K562 (cell line): ENCODE measurements at regions not wholly inside any gene's neighbourhood (a gene's known extent, or its start where the extent isn't known, plus 50 kb on each side); places are given as distances from the start of the nearest gene placed in this dataset.
"Not testable (repeated sequence)": the region's sequence is repeated elsewhere in the genome, so short reads cannot be mapped to it uniquely, and the experiment has no call there.

Experiments used
- ATAC-seq: fragments of 200-7000 bp; cut with Tn5 transposase; 3 replicates; pipeline ENCODE4 v1.9.1; 2020; ENCODE audit warnings: moderate library complexity
- BruUV-seq: library from RNA; stranded (reverse); fragments of 400-500 nt; replicated peaks from 2 replicates; lab custom pipeline; 2021; lab: Mats Ljungman, UMichigan
- CTCF ChIA-PET: fragments of 300-600 bp; formaldehyde crosslinking; extraction: SDS; loops from one replicate; lab custom pipeline; 2021; ENCODE audit warnings: low intra/inter-chr PET ratio; lab: Yijun Ruan, JAX
- POLR2A ChIA-PET: fragments of 300-600, 350-650 bp; sonication (Branson Sonifier 250); formaldehyde crosslinking; extraction: SDS; loops from one replicate; lab custom pipeline; 2021; ENCODE audit warnings: antibody characterized with exemption, inconsistent platforms; lab: Yijun Ruan, JAX
- DNase-seq, 4 experiments: peaks; one replicate each; pipeline versions ENCODE4 v3.0.0 to v3.0.0-alpha.2; 2011 to 2018; ENCODE audit warnings: low spot score in 3 of 4, mixed read lengths in 3 of 4; ENCODE audit errors: extremely low read depth in 1 of 4
- FAIRE-seq: peaks from 2 replicates; lab custom pipeline; 2011; peaks lifted over from hg19 to GRCh38; lab: Jason Lieb, UNC
- H2AFZ ChIP-seq: 2 replicates; pipeline ENCODE4 v1.6.0; 2011; ENCODE audit warnings: low read depth, low read length, control low read depth, inconsistent platforms
- H3K27ac ChIP-seq: fragments of 200-600 bp; 3 replicates; pipeline ENCODE4 v1.8.0; 2011; ENCODE audit warnings: low read depth, mild to moderate bottlenecking, control low read depth, inconsistent platforms, low read length, moderate library complexity, mixed read lengths; ENCODE audit errors: extremely low read depth
- H3K27me3 ChIP-seq, 2 experiments: fragments of 300-600 bp in 1 of 2; 2 replicates in 1 of 2; 3 replicates in 1 of 2; pipeline versions ENCODE4 v1.6.0 to v1.8.0; 2011; ENCODE audit warnings: inconsistent platforms in 2 of 2, low read length in 2 of 2, mild to moderate bottlenecking in 1 of 2, mixed read lengths in 1 of 2, moderate library complexity in 1 of 2; ENCODE audit not compliant: control insufficient read depth in 2 of 2, insufficient read depth in 2 of 2
- H3K36me3 ChIP-seq: fragments of 300-600 bp; 3 replicates; pipeline ENCODE4 v1.8.0; 2011; ENCODE audit warnings: mild to moderate bottlenecking, low read length, inconsistent platforms; ENCODE audit not compliant: control insufficient read depth, insufficient read depth
- H3K4me1 ChIP-seq, 2 experiments: fragments of 200-600 bp in 1 of 2; replicated peaks in 1 of 2; 2 replicates in 1 of 2; 3 replicates in 1 of 2; pipeline versions ENCODE4 v1.5.1 to v1.8.0; 2011; ENCODE audit warnings: inconsistent platforms in 2 of 2, low read length in 2 of 2, mild to moderate bottlenecking in 1 of 2, mixed read lengths in 1 of 2, moderate library complexity in 1 of 2; ENCODE audit not compliant: control insufficient read depth in 2 of 2, insufficient read depth in 2 of 2
- H3K4me2 ChIP-seq: 2 replicates; pipeline ENCODE4 v1.6.1; 2011; ENCODE audit warnings: low read length, control low read depth, inconsistent platforms, mixed read lengths; ENCODE audit not compliant: insufficient read depth
- H3K4me3 ChIP-seq: fragments of 200-600 bp; sonication (generic), shearing (Covaris generic); 2 replicates; pipeline ENCODE4 v1.5.1; 2016; ENCODE audit warnings: control low read depth, inconsistent platforms
- H3K79me2 ChIP-seq: fragments of 200-600 bp; 3 replicates; pipeline ENCODE4 v1.8.0; 2011; ENCODE audit warnings: low read length, inconsistent platforms; ENCODE audit not compliant: control insufficient read depth, insufficient read depth
- H3K9ac ChIP-seq, 2 experiments: 2 replicates each; pipeline versions ENCODE4 v1.6.0 to v1.6.1; 2011; ENCODE audit warnings: low read depth in 2 of 2, low read length in 2 of 2, control low read depth in 1 of 2, inconsistent platforms in 1 of 2, mild to moderate bottlenecking in 1 of 2, mixed read lengths in 1 of 2; ENCODE audit not compliant: insufficient read depth in 1 of 2
- H3K9me1 ChIP-seq: one replicate; pipeline ENCODE4 v1.6.0; 2011; ENCODE audit warnings: inconsistent platforms, mild to moderate bottlenecking, low read length, moderate library complexity; ENCODE audit not compliant: control insufficient read depth, insufficient read depth
- H3K9me3 ChIP-seq: replicated peaks from 2 replicates; pipeline ENCODE4 v1.5.1; 2011; ENCODE audit warnings: low read depth, low read length, inconsistent platforms; ENCODE audit not compliant: control insufficient read depth, insufficient read depth
- H4K20me1 ChIP-seq: replicated peaks from 2 replicates; pipeline ENCODE4 v1.6.1; 2011; ENCODE audit warnings: low read length, inconsistent platforms, mixed read lengths; ENCODE audit not compliant: control insufficient read depth, insufficient read depth
- ZNF263 ChIP-seq: sonication (generic); formaldehyde crosslinking; IDR thresholded peaks from 2 replicates; pipeline ENCODE4 v1.8.0; 2022; ENCODE audit warnings: mild to moderate bottlenecking, missing genetic modification reagents, borderline replicate concordance
- WGBS: fragments of 100-300 bp; shearing (Covaris generic); methylation state at CpG from one replicate; pipeline ENCODE4 v1.1.6; 2016; ENCODE audit warnings: low coverage, mixed read lengths; ENCODE audit not compliant: insufficient coverage; ENCODE audit errors: missing lambda C conversion rate; 5-methylcytosine and 5-hydroxymethylcytosine counted together
- in situ Hi-C: fragments of 300-500 bp; cut with MboI; formaldehyde crosslinking; loops from 4 replicates; pipeline ENCODE4 v1.15.0; 2018; ENCODE audit warnings: inconsistent platforms, mixed read lengths
- intact Hi-C: fragments of 100-400 bp; cut with micrococcal nuclease; formaldehyde crosslinking; loops from 2 replicates; pipeline ENCODE4 v1.14.2; 2022
- TF ChIP-seq, protein P1 (sequence below): fragments of 150-350 bp; conservative IDR thresholded peaks from 2 replicates; pipeline ENCODE4 v1.6.1; 2014; ENCODE audit warnings: low read length
- TF ChIP-seq, protein P2 (sequence below): sonication (generic); formaldehyde crosslinking; IDR thresholded peaks from 2 replicates; pipeline ENCODE4 v1.9.0; 2022; ENCODE audit warnings: mild to moderate bottlenecking, missing genetic modification reagents

DNA sequence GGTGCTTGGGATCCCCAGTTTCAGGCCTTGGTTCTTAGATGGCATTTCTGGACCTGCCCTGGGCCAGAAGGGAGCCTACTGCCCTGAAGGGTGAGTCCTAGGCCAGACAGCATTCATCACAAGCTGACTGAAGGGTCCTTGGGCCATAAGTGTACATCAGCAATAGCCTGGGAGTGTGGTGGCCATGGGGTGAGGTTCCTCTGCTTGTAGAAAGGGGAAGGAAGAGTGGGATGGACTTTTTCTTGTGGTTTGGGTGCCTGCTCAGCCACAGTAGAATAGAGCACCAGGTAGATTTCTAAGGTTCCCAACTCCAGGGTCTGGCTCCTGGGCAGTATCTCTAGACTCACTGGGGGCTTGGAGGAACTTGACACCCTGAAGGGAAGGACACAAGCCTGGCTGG lies 95.2 kb upstream of the PHF24 start (continued):
- TF ChIP-seq, protein P1, sequence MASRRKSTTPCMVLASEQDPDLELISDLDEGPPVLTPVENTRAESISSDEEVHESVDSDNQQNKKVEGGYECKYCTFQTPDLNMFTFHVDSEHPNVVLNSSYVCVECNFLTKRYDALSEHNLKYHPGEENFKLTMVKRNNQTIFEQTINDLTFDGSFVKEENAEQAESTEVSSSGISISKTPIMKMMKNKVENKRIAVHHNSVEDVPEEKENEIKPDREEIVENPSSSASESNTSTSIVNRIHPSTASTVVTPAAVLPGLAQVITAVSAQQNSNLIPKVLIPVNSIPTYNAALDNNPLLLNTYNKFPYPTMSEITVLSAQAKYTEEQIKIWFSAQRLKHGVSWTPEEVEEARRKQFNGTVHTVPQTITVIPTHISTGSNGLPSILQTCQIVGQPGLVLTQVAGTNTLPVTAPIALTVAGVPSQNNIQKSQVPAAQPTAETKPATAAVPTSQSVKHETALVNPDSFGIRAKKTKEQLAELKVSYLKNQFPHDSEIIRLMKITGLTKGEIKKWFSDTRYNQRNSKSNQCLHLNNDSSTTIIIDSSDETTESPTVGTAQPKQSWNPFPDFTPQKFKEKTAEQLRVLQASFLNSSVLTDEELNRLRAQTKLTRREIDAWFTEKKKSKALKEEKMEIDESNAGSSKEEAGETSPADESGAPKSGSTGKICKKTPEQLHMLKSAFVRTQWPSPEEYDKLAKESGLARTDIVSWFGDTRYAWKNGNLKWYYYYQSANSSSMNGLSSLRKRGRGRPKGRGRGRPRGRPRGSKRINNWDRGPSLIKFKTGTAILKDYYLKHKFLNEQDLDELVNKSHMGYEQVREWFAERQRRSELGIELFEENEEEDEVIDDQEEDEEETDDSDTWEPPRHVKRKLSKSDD: no peak
- TF ChIP-seq ZNF263: no peak
- TF ChIP-seq, all 486 proteins: peak for 0

DNA sequence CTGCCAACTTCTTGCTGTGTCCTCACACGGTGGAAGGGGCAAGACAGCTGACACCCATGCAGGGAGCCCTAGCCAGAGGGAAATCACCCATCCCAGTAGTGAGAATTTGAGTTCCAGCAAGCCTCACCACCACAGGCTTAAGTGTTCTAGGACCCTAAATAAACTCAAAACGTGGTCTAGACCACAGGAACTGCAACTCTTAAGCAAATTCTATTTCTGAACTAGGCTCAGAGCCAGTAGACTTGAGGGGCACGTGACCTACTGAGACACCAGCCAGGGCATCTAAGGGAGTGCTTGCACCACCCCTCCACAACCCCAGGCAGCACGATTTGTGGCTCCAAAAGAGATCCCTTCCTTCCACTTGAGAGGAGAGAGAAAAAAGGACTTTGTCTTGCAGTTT lies 96.0 kb upstream of the PHF24 start:
- 0% methylated on average over 4 of the region's 4 CpGs for WGBS
- Histone ChIP-seq H3K4me1 (no peaks in the 10 kb centered on the region), H3K79me2 (no peaks in the 10 kb centered on the region), H3K9me1 (no peaks in the 10 kb centered on the region), H4K20me1 (no peaks in the 10 kb centered on the region), H3K4me2 (no peak overlapping the region)
- CTCF ChIA-PET: no interaction called here
- ATAC-seq (no peak), FAIRE-seq (no peak)
- POLR2A ChIA-PET: no interaction called here
- BruUV-seq: no TSS peak
- TF ChIP-seq, protein P2, sequence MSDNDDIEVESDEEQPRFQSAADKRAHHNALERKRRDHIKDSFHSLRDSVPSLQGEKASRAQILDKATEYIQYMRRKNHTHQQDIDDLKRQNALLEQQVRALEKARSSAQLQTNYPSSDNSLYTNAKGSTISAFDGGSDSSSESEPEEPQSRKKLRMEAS (CRISPR knock-in tag): no peak
- TF ChIP-seq, all 486 proteins: peak for 0
- Histone ChIP-seq H3K4me3 (no peak overlapping the region), H3K9me3 (no peaks in the 10 kb centered on the region), H3K36me3 (no peaks in the 10 kb centered on the region), H3K9ac (no peak overlapping the region), H2AFZ (no peak overlapping the region), H3K27ac (no peak overlapping the region), H3K27me3 (no peaks in the 10 kb centered on the region)
- in situ Hi-C loops (no loop called here), intact Hi-C loops (no loop called here)
- no peak for DNase-seq

DNA sequence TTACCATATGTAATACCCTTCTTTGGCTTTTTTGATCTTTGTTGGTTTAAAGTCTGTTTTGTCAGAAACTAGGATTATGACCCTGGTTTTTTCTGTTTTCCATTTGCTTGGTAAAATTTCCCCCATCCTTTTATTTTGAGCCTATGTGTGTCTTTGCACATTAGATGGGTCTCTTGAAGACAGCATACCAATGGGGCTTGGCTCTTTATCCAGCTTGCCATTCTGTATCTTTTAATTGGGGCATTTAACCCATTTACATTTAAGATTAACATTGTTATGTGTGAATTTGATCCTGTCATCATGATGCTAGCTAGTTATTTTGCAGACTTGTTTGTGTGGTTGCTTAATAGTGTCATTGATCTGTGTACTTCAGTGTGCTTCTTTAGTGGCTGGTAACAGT lies 103.1 kb upstream of the PHF24 start:
- H3K9me3 ChIP-seq, BruUV-seq, H3K4me2 ChIP-seq, DNase-seq, in situ Hi-C loops, H3K27ac ChIP-seq, H3K36me3 ChIP-seq, H2AFZ ChIP-seq, H3K9me1 ChIP-seq, CTCF ChIA-PET, H3K4me3 ChIP-seq, ATAC-seq, FAIRE-seq, H3K4me1 ChIP-seq, H3K79me2 ChIP-seq, H3K27me3 ChIP-seq, H4K20me1 ChIP-seq, H3K9ac ChIP-seq, POLR2A ChIA-PET, intact Hi-C loops: not testable (repeated sequence)
